ENCODE measurements at regions not wholly inside any gene's neighbourhood (a gene's known extent, or its start where the extent isn't known, plus 50 kb on each side); places are given as distances from the start of the nearest gene placed in this dataset.

DNA sequence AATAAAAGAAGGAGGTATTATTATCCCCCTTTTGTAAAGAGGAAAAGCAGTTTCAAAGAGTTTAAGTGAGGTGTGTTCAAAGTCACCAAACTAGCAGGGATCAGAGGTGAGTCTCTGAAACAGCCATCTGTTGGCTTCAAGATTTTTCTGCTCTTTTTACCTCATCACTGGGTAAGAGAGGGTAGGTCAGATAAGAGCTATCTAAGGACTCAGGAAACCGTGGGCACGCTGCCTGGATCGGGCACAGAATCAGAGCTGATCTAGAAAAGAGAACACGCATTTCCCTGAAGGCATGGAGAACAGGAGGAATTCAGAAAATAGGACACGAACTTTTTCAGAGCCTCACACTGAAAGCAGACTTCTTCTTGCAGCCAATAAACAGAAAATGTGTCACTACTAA lies 65.8 kb upstream of the LY86 start:
- Mint-ChIP-seq H3K36me3 (peaks cover 5 to 7% of the 10 kb centered on the region in 2 donors), H3K27ac (no peak overlapping the region), H3K27me3 (peaks cover 47 to 82% (median 57%) of the 10 kb centered on the region in 3 donors), H3K4me1 (no peaks in the 10 kb centered on the region), H3K9me3 (peaks cover 0 to 9% (median 0%) of the 10 kb centered on the region in 7 donors), H3K4me3 (no peak overlapping the region)
- ATAC-seq (ENCODE audit: low read depth in 2 of 2) (no peak), DNase-seq (no peak)

DNA sequence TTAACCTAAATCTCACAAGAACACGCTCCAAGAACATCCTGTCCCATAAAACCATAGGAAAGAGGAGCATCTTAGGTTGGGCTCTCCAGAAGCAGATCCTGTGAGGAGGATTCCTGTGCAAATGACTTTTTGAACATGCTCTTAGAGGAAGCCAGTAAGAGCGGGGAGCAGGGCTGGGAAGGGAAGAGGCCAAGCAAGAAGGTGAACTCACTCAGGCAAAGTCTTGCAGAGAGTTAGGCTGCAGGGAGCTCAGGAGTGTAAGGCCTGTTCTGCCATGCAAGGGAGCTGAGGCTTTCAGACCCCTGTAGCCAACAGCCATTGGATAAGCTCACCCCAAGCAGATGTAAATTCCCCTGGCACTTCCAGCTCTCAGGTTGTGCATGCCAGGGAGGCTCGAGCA lies 63.6 kb upstream of the LY86 start:
- Mint-ChIP-seq H3K27ac (no peak overlapping the region), H3K4me3 (no peak overlapping the region)

DNA sequence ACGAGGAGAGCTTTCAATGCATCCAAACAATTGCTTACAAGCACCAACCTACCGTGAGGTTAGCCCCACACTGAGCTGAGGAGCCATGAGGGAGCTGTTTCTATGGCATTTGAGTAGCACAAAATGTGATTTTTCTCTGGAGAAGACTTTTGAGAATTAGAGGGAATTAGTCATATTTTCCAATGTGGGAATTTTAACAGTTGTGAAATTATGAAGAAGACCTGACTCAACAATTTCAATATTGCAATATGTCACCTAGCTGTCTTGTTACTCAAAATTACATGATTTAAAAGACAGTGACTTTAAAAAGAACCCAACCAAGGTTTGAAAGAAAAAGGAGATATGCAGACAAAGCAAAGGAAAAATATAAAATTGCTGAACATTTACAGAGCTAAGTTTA lies 62.6 kb upstream of the LY86 start:
- DNase-seq (no peak), ATAC-seq (ENCODE audit: low read depth in 2 of 2) (no peak)
- Mint-ChIP-seq H3K9me3 (peaks cover 0 to 9% (median 2%) of the 10 kb centered on the region in 7 donors), H3K27me3 (peaks cover 43 to 63% (median 45%) of the 10 kb centered on the region in 3 donors), H3K4me1 (no peaks in the 10 kb centered on the region), H3K4me3 (no peak overlapping the region), H3K36me3 (peaks cover 0 to 7% of the 10 kb centered on the region in 2 donors), H3K27ac (no peak overlapping the region)

More for the DNA sequence above, 63.6 kb upstream of the LY86 start:
- Mint-ChIP-seq H3K4me1 (no peaks in the 10 kb centered on the region), H3K27me3 (peaks cover 44 to 67% (median 47%) of the 10 kb centered on the region in 3 donors), H3K9me3 (peaks cover 0 to 9% (median 2%) of the 10 kb centered on the region in 7 donors), H3K36me3 (peaks cover 0 to 7% of the 10 kb centered on the region in 2 donors)
- ATAC-seq (ENCODE audit: low read depth in 2 of 2), result no peak
- no peak for DNase-seq

DNA sequence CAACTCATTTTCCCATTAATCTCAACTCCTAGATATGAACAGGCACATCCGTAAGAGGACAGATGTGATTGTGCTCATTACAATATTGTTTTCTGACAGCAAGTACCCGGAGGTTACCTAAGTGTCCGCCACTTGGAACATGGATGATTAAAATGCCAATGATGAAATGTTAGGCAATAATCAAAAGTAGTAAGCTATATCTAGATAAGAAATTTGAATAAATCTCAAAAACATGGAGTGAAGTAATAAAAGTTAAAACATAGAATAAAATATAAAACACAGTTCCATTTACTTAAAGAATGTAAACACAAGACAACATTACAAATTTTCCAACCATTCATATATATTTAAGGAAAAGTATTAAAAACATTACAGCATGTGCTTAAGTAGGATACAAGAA lies 59.2 kb upstream of the LY86 start:
- H3K27me3 Mint-ChIP-seq, result peaks cover 26 to 51% (median 44%) of the 10 kb centered on the region in 3 donors
- H3K36me3 Mint-ChIP-seq, result no peaks in the 10 kb centered on the region

DNA sequence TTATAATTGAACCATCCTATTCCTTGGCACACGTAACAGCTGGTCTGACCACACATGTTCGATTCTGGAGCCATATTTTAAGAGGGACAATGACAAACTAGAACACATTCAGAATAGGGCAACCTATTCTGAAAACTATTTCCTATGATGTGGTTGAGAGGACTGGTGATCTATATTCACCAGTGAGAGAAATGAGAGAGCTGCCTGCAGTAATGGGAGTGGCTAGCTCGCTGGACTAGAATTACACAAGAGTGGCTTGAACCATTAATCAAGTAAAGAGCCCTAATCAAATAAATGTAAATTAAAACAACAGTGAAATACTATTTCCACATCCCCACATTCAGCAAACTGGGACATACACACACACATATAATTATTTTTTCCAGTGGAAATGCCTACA lies 55.3 kb upstream of the LY86 start:
- Mint-ChIP-seq H3K36me3 (no peaks in the 10 kb centered on the region), H3K4me1 (no peaks in the 10 kb centered on the region), H3K27ac (no peak overlapping the region), H3K9me3 (peaks cover 0 to 4% (median 0%) of the 10 kb centered on the region in 7 donors), H3K27me3 (peaks cover 19 to 44% (median 34%) of the 10 kb centered on the region in 3 donors), H3K4me3 (no peak overlapping the region)
- DNase-seq (no peak), ATAC-seq (ENCODE audit: low read depth in 2 of 2) (no peak)

More for the DNA sequence above, 59.2 kb upstream of the LY86 start:
- no peaks in the 10 kb centered on the region for H3K4me1 Mint-ChIP-seq
- ATAC-seq (ENCODE audit: low read depth in 2 of 2) (no peak), DNase-seq (no peak)
- no peak overlapping the region for H3K4me3 Mint-ChIP-seq
- H3K27ac Mint-ChIP-seq, result no peak overlapping the region
- peaks cover 0 to 4% (median 0%) of the 10 kb centered on the region in 7 donors for H3K9me3 Mint-ChIP-seq

DNA sequence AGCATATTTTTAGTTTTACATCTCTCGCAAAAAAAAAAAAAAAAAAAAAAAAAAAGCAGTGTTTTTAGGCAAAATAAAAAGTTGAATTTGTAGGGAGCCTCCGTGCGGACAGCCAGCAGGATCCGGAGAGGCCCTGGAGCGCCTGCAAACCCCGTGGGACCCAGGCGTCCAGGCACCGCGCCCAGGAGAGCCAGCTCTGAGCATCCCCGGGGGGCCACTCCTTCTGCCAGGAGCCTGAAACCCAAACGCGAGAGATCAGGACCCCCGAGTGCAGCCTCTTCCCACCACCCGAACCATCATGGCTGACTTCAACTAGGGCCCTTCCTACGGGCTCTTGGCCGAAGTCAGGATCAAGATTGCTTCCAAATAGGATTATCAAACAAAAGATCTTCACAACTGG lies 54.1 kb upstream of the LY86 start:
- DNase-seq (no peak), ATAC-seq (ENCODE audit: low read depth in 2 of 2) (no peak)
- H3K27me3 Mint-ChIP-seq, result peaks cover 22 to 51% (median 34%) of the 10 kb centered on the region in 3 donors
- peaks cover 0 to 4% (median 0%) of the 10 kb centered on the region in 7 donors for H3K9me3 Mint-ChIP-seq
- H3K27ac Mint-ChIP-seq, result no peak overlapping the region
- no peak overlapping the region for H3K4me3 Mint-ChIP-seq
- no peaks in the 10 kb centered on the region for H3K36me3 Mint-ChIP-seq
- H3K4me1 Mint-ChIP-seq, result no peaks in the 10 kb centered on the region

DNA sequence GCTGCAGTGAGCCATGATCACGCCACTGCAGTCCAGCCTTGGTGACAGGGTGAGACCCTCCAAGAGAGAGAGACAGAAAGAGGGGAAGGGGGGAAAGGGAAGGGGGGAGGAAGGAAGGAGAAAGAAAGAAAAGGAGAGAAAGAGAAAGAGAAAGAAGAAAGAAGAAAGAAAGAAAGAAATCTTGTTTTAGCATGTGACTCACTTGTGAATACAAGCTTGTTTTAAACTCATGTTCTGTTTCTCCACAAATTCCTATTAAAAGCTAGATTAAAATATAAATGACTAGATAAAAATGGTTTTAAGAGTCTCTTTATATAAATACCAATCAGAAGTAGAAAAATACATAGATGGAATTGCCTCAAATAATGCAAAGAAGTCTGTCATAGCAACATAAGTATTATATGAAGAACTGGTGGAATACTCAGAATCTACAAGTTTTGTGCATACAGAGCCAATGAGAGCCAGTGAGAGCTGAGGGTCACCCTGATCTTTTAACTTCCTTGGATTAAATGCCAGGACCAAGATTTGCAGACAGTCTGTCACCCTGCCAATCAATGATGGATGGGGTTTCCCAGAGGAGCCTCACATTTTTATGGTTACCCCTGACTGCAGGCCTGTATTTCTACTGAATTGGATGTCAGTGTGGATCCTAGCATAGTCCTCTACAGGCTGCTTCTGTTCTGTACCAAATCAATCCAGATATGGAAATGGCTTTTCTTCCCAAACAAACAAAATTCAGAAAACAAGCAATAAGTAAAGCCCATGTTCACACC lies 50.8 kb upstream of the LY86 start:
- H3K27me3 Mint-ChIP-seq, result peaks cover 24 to 49% (median 38%) of the 10 kb centered on the region in 3 donors
- peaks cover 0 to 6% (median 4%) of the 10 kb centered on the region in 7 donors for H3K9me3 Mint-ChIP-seq

DNA sequence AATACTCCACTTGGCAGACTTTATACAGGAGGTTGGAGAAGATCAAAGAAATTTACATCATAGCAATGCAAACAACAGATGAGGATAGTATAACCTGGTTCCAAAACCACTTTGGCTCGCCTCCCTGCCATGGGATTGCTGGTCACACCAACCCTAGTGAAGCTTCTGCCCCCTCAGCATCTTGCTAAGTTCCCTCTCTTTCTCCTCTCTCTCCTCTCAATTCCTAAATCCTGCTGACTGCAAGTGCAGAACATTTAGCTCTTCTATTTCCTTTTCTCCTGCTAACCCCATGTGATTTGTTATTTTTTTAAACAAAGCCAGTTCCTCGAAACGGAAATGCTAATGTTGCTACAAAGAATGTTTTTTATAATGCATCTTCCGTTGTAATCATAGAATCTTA lies 50.3 kb upstream of the LY86 start:
- peaks cover 0 to 11% (median 5%) of the 10 kb centered on the region in 7 donors for H3K9me3 Mint-ChIP-seq

More for the DNA sequence above, 50.8 kb upstream of the LY86 start:
- Mint-ChIP-seq H3K4me1 (no peaks in the 10 kb centered on the region), H3K4me3 (no peak overlapping the region), H3K27ac (no peak overlapping the region), H3K36me3 (peaks cover 0 to 8% of the 10 kb centered on the region in 2 donors)
- DNase-seq (no peak), ATAC-seq (ENCODE audit: low read depth in 2 of 2) (no peak)

More for the DNA sequence above, 50.3 kb upstream of the LY86 start:
- peaks cover 29 to 52% (median 44%) of the 10 kb centered on the region in 3 donors for H3K27me3 Mint-ChIP-seq
- no peak overlapping the region for H3K4me3 Mint-ChIP-seq
- no peaks in the 10 kb centered on the region for H3K4me1 Mint-ChIP-seq
- H3K27ac Mint-ChIP-seq, result no peak overlapping the region
- peaks cover 0 to 13% of the 10 kb centered on the region in 2 donors for H3K36me3 Mint-ChIP-seq
- DNase-seq (no peak), ATAC-seq (ENCODE audit: low read depth in 2 of 2) (no peak)

All from naive B cell (primary cell).